Inflammatory macrophage (primary cell): ENCODE measurements at regions not wholly inside any gene's neighbourhood (a gene's known extent, or its start where the extent isn't known, plus 50 kb on each side); places are given as distances from the start of the nearest gene placed in this dataset.
"Not testable (repeated sequence)": the region's sequence is repeated elsewhere in the genome, so short reads cannot be mapped to it uniquely, and the experiment has no call there.

ENCODE experiments used
- DNase-seq, 2 donors: peaks; one replicate each; pipeline ENCODE4 v3.0.0-alpha.2; 2020 to 2022

GRCh38 chr19:22545751-22546150 is 88.4 kb upstream of the ZNF492 start:
- DNase-seq = peak in 1 of 2 donors; percentile 5

DNA sequence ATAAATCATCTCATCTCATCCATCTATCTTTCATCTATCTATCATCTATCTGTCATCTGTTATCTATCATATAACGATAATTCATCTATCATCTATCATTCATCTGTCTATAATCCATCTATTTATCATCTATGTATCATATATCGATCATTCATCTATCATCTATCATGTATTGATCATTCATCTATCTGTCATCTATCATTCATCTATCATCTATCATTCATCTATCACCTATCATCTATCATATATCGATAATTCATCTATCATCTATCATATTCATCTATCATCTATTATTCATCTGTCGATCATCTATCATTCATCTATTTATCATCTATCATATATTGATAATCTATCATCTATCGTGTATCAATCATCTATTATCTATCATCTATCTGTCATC is 100.4 kb upstream of the ZNF492 start:
- no peak for DNase-seq

DNA sequence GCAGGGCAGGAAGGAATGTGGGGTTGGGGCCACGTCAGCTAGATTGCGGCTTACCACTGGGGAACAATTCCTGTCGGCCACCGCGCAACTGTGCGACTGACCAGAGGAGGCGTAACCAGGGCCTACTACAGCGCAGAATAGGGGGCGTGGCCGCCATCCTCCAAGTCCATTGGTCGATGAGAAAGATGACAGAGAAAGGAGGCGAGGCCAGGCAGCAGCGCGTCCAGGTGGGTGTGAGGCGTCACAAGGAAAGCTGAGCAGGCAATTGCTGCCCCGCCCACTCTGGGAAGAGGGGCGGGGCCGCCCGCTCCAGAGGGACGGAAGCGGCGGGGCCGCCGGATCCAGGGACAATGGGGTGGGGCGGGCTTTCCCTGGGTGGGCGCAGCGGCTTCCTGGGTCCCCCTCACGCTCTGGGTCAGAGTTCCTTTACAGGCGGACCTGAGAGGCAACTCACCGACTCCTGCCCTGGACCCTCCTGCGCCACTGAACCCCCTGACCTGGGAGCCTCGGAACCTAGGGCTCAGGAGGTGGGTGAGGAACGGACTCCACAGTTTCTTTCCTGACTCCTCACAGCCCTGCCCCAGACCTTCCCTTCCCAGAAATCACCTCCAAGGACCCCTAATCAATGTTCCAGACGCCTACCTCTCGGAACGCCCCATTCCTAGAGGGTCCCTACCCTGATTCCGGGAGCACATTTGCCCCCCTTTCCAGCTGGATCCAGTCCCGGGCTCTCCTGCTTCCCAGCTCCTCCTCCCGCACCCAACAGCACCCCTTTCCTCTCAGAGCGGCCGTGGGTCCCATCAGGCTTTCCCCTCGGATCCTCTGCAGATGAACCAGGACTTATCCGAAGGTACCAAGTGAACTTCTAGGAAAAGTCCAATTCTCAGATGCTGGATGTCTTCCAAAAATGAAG is 101.5 kb upstream of the ZNF492 start:
- no peak for DNase-seq

- no peak for DNase-seq
Measured at GRCh38 chr19:22530042-22530441, 104.1 kb upstream of the ZNF492 start.

DNA sequence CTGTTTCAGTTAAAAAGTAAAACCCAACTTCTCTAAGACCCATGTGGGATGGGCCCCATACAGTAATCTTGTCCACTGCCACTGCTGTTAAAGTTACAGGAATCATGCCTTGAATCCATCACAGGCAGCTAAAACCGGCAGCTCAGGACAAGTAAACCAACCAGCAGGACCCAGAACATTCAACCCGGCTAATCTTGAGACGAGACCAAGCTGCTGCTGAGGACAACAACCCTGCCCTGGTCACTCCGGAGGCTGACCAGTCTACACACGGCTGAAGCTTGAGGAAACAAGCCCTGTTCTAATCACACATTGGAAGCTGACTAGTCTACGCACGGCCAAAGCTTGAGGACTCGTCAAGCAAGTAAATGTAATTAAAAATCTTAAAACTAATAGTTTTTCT is 105.2 kb upstream of the ZNF492 start:
- no peak for DNase-seq

GRCh38 chr19:22527554-22527953 is 105.4 kb upstream of the ZNF98 start:
- no peak for DNase-seq

DNA sequence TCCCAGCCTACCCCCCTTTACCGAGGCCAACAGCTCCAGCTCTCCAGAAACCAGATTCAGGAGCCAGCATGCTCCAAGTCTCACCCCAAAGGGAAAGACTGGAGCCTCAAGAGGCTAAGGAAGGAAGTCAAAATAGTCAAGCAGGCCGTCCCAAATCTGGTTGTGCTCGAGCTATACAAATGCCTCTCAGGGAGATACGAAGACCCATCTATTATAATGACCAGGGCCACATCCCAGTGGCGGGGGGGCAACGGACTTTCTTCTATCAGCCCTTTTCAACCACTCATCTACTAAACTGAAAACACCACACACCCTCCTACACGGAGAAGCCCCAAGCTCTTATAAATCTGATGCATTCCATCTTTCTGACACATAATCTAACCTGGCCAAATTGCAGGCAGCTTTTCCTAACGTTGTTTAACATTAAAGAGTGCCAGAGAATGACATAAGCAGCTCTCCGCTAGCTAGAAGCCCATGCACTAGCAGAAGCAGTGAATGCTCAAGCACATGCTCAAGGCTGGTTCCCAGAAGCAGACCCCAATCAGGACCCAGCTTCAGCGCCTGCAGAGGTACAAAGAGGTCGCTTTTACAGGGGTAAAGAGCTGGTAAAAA is 104.6 kb upstream of the ZNF98 start:
- DNase-seq = no peak

DNA sequence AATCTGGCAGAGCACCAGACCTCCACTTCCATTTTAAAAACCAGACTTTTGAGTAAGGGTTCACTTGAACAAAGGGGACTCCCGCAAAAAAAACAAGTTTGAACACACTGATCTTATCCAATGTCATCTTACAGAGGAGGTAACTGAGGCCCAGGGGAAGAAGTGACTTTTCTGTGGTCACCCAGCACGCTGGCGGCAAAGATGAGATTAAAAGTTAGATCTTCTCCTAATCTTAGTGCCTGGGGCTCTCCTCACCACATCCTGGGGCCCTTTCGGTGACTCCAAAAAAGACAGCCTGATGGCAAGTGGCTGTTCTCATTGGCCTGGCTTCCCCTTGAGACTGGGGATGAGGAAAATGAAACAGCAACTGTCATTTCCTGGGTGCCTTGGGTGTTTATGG is 101.8 kb upstream of the ZNF98 start:
- DNase-seq = no peak

DNA sequence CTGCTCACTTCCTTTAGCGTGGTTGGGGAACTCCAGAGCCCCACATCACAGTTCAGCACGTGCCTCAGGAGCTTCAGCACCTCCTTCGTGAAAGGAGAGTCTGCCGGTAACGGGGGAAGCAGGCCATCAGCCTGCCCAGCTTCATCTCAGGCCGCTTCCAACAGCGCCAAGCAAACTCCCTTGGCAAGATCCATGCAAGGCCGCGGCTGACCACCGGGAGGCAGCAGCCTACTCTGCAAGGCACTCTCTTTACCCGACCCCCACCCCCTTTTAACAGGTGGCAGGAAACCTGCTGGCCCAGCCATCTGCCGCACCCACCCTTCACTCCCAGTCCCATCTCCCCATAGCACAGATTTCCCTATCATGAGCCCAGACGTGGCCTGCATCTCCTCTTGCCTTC is 97.4 kb upstream of the ZNF98 start:
- DNase-seq = not testable (repeated sequence)

- no peak for DNase-seq
Measured at GRCh38 chr19:22519152-22519551, 97.0 kb upstream of the ZNF98 start.

- no peak for DNase-seq
Measured at GRCh38 chr19:22517496-22518411, 95.6 kb upstream of the ZNF98 start.

DNA sequence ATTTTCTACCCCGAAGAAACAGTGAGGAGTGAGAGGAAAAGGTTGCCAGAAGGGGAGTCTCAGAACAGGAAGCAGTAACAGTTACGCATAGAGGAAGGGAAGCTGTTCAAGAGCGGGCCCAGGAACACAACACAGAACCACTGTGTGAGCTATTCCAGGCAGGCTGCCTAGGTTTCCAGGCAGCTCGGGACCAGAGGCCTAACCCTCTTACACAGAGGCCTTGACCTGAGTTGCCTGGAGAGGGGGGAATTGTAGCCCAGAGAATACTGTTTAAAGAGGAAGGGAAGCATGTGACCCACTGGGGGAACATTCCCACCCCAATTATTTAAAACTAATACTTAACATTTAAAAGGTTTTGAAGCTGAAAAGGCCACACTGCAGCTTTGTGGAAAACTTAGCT is 93.3 kb upstream of the ZNF98 start:
- no peak for DNase-seq

DNA sequence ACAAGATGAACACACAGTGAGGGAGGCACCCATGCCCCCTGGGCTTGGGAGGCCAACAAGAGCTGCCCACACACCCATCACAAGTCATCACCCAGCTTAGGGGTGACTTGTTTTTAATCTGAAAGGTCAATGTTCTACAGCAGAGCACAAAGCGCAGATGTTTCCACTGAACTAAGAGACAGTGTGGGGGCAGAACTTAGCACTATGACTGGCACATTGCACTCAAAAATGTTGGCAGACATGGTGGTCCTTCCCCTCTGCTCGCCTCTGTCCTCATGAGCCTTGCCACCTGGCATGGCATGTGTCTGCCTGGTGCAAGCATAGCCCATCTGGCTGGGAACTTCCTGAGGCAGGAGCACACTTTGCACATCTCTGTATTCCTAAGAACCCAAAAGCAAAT is 81.4 kb upstream of the ZNF98 start:
- DNase-seq = no peak

- no peak for DNase-seq
Measured at GRCh38 chr19:22502766-22503165, 80.6 kb upstream of the ZNF98 start.

DNA sequence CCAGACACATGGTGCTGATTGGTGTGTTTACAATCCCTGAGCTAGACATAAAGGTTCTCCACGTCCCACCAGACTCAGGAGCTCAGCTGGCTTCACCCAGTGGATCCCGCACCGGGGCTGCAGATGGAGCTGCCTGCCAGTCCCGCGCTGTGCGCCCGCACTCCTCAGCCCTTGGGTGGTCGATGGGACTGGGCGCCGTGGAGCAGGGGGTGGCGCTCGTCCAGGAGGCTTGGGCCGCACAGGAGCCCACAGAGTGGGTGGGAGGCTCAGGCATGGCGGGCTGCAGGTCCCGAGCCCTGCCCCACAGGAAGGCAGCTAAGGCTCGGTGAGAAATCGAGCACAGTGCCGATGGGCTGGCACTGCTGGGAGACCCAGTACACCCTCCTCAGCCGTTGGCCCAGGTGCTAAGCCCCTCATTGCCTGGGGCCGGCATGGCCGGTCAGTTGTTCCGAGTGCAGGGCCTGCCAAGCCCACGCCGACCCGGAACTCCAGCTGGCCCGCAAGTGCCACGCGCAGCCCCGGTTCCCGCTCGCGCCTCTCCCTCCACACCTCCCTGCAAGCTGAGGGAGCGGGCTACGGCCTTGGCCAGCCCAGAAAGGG is 76.8 kb upstream of the ZNF98 start:
- DNase-seq = not testable (repeated sequence)

DNA sequence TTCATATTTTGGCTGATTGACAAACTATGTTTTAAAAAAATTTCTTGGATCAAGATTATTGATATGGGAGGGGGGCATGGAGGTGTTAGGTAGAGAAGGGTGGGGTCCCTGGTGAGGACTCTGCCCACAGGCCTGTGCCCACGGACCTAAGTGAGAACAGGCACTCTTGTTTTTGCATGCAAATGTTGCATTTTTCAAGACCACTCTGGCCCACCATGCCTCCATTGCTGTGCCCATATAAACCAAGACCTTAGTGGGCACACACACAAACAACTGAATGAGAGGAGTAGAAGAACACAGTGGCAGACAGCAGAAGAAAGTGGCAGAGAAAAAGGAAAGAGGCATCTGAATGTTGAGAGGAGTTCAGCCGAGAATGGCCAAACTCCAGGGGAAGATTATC is 69.6 kb upstream of the ZNF98 start:
- no peak for DNase-seq

- DNase-seq = not testable (repeated sequence)
Measured at GRCh38 chr19:22483514-22483913, 61.4 kb upstream of the ZNF98 start.

- DNase-seq = no peak
Measured at GRCh38 chr19:22472180-22472637, 50.1 kb upstream of the ZNF98 start.
